ENCODE measurements at regions not wholly inside any gene's neighbourhood (a gene's known extent, or its start where the extent isn't known, plus 50 kb on each side); places are given as distances from the start of the nearest gene placed in this dataset.

GRCh38 chr14:53766106-53766505 lies 190.5 kb downstream of the BMP4 start:
- no peak overlapping the region for H3K27ac ChIP-seq
- no peaks in the 10 kb centered on the region for H3K9me3 ChIP-seq
- TF ChIP-seq CTCF (IDR thresholded peaks at IDR 0.05) (no peak), POLR2A (IDR thresholded peaks at IDR 0.05) (no peak), EP300 (IDR thresholded peaks at IDR 0.05) (no peak), POLR2AphosphoS5 (IDR thresholded peaks at IDR 0.05) (no peak)
- intact Hi-C loops (cut with DNase I): no loop called here
- no peaks in the 10 kb centered on the region for H3K36me3 ChIP-seq
- no peak for DNase-seq
- no peak overlapping the region for H3K4me3 ChIP-seq
- WGBS, 2 donors: 65 to 83% methylated on average over 2 of the region's 2 CpGs
- no peaks in the 10 kb centered on the region for H3K4me1 ChIP-seq
- H3K27me3 ChIP-seq: no peaks in the 10 kb centered on the region

DNA sequence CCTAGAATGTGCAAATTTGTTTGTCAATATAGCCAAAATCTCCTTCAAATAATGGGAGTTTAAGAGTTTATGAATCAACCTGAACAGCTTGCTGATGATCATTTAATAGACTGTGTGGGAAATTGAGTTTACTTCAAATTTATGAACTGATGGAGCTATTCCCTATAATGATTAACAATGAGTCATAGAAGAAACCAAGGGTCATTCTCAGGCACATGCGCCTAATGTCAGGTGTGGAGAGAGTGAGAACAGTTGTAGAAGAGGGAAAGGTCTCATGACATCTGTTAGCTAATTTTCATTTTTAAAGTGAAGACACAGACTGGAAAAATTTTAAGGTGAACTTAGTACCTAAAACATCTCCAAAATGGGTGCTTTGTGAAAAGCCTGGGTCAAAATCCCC lies 191.8 kb downstream of the BMP4 start:
- H3K4me3 ChIP-seq: no peak overlapping the region
- TF ChIP-seq POLR2AphosphoS5 (IDR thresholded peaks at IDR 0.05) (no peak), CTCF (IDR thresholded peaks at IDR 0.05) (no peak), EP300 (IDR thresholded peaks at IDR 0.05) (no peak), POLR2A (IDR thresholded peaks at IDR 0.05) (no peak)
- H3K4me1 ChIP-seq: no peaks in the 10 kb centered on the region
- intact Hi-C loops (cut with DNase I): no loop called here
- no peaks in the 10 kb centered on the region for H3K9me3 ChIP-seq
- 70 to 93% methylated on average over 1 of the region's 1 CpG for WGBS, 2 donors
- no peaks in the 10 kb centered on the region for H3K27me3 ChIP-seq
- DNase-seq: no peak
- no peaks in the 10 kb centered on the region for H3K36me3 ChIP-seq
- no peak overlapping the region for H3K27ac ChIP-seq

GRCh38 chr14:53758141-53758540 lies 198.5 kb downstream of the BMP4 start:
- no peak for DNase-seq
- intact Hi-C loops (cut with DNase I): no loop called here
- no peaks in the 10 kb centered on the region for H3K4me1 ChIP-seq
- no peaks in the 10 kb centered on the region for H3K36me3 ChIP-seq
- no peaks in the 10 kb centered on the region for H3K27me3 ChIP-seq
- H3K4me3 ChIP-seq: no peak overlapping the region
- TF ChIP-seq POLR2AphosphoS5 (IDR thresholded peaks at IDR 0.05) (no peak), EP300 (IDR thresholded peaks at IDR 0.05) (no peak), CTCF (IDR thresholded peaks at IDR 0.05) (no peak), POLR2A (IDR thresholded peaks at IDR 0.05) (no peak)
- 87% methylated on average over 2 of the region's 2 CpGs for WGBS, 2 donors
- peaks cover 0 to 2% (median 0%) of the 10 kb centered on the region in 4 donors for H3K9me3 ChIP-seq
- no peak overlapping the region for H3K27ac ChIP-seq

GRCh38 chr14:53757732-53758131 lies 198.9 kb downstream of the BMP4 start:
- no peak for DNase-seq
- H3K36me3 ChIP-seq: no peaks in the 10 kb centered on the region
- no peaks in the 10 kb centered on the region for H3K4me1 ChIP-seq
- intact Hi-C loops (cut with DNase I): no loop called here
- peaks cover 0 to 2% (median 0%) of the 10 kb centered on the region in 4 donors for H3K9me3 ChIP-seq
- no peak for TF ChIP-seq POLR2AphosphoS5 (IDR thresholded peaks at IDR 0.05)
- no peak for TF ChIP-seq EP300 (IDR thresholded peaks at IDR 0.05)
- TF ChIP-seq POLR2A (IDR thresholded peaks at IDR 0.05): no peak
- no peak for TF ChIP-seq CTCF (IDR thresholded peaks at IDR 0.05)
- no peak overlapping the region for H3K27ac ChIP-seq
- H3K27me3 ChIP-seq: no peaks in the 10 kb centered on the region
- no peak overlapping the region for H3K4me3 ChIP-seq

DNA sequence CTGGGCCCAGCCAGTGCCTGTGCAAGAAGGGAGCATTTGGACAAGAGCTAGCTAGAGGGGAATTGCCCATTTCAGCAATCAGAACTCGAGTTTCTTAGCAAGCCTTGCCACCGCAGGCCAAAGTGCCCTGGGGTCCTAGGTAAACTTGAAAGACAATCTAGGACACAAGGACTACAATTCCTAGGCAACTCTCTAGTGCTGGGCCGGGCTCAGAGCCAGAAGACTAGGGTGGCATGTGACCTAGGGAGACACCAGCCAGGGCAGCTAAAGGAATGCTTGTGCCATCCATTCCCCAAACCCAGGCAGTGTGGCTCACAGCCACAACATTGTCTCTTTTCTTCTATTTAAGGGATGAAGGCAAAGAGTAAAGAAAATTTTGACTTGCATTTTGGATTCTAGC lies 205.0 kb downstream of the BMP4 start:
- Histone ChIP-seq H3K27me3 (no peaks in the 10 kb centered on the region), H3K4me3 (no peak overlapping the region), H3K4me1 (no peaks in the 10 kb centered on the region), H3K36me3 (no peaks in the 10 kb centered on the region), H3K27ac (no peak overlapping the region), H3K9me3 (no peaks in the 10 kb centered on the region)
- 83 to 89% methylated on average over 3 of the region's 3 CpGs for WGBS, 2 donors
- intact Hi-C loops (cut with DNase I): no loop called here
- TF ChIP-seq EP300 (IDR thresholded peaks at IDR 0.05) (no peak), POLR2AphosphoS5 (IDR thresholded peaks at IDR 0.05) (no peak), CTCF (IDR thresholded peaks at IDR 0.05) (no peak)
- DNase-seq: no peak
